Thymus (tissue), 11 donors: ENCODE measurements at regions not wholly inside any gene's neighbourhood (a gene's known extent, or its start where the extent isn't known, plus 50 kb on each side); places are given as distances from the start of the nearest gene placed in this dataset.

Experiments used
- DNase-seq, 9 donors: peaks; one replicate each; pipeline ENCODE4 v3.0.0-alpha.2; 2013; ENCODE audit warnings: low spot score in 9 of 9, low read depth in 6 of 9, missing footprints in 1 of 9
- H3K27ac ChIP-seq, 2 donors: one replicate each; pipeline ENCODE4 v1.5.1; 2013; ENCODE audit warnings: control low read depth in 1 of 2, low read depth in 1 of 2, low read length in 1 of 2, mild to moderate bottlenecking in 1 of 2, moderate library complexity in 1 of 2
- H3K27me3 ChIP-seq, 2 donors: one replicate each; pipeline ENCODE4 v1.5.1; 2013; ENCODE audit warnings: low read length in 1 of 2; ENCODE audit not compliant: control insufficient read depth in 2 of 2, insufficient read depth in 1 of 2
- H3K36me3 ChIP-seq, 2 donors: one replicate each; pipeline ENCODE4 v1.5.1; 2013; ENCODE audit warnings: low read length in 1 of 2, mild to moderate bottlenecking in 1 of 2, moderate library complexity in 1 of 2; ENCODE audit not compliant: control insufficient read depth in 2 of 2, insufficient read depth in 2 of 2
- H3K4me1 ChIP-seq, 2 donors: one replicate each; pipeline ENCODE4 v1.5.1; 2013; ENCODE audit warnings: low read length in 2 of 2; ENCODE audit not compliant: control insufficient read depth in 2 of 2, insufficient read depth in 2 of 2
- H3K4me3 ChIP-seq, 2 donors: one replicate each; pipeline ENCODE4 v1.5.1; 2013; ENCODE audit warnings: low read length in 2 of 2, control low read depth in 1 of 2, mild to moderate bottlenecking in 1 of 2
- H3K9me3 ChIP-seq, 2 donors: one replicate each; pipeline ENCODE4 v1.5.1; 2013; ENCODE audit warnings: low read length in 1 of 2, mild to moderate bottlenecking in 1 of 2; ENCODE audit not compliant: control insufficient read depth in 2 of 2, insufficient read depth in 1 of 2
- WGBS: extraction: QIAGEN DNeasy Blood & Tissue Kit; methylation state at CpG from one replicate; pipeline ENCODE4 v1.1.7; 2013; 5-methylcytosine and 5-hydroxymethylcytosine counted together
- donor health status: healthy.

GRCh38 chr22:48744967-48745841, 1082.5 kb downstream of the BRD1 start:
- H3K9me3 ChIP-seq, result peaks cover 0 to 1% of the 10 kb centered on the region in 2 donors
- H3K27me3 ChIP-seq, result no peaks in the 10 kb centered on the region
- H3K4me1 ChIP-seq, result no peaks in the 10 kb centered on the region
- H3K36me3 ChIP-seq, result no peaks in the 10 kb centered on the region
- no peak overlapping the region for H3K27ac ChIP-seq
- no peak overlapping the region for H3K4me3 ChIP-seq
- no peak for DNase-seq
- 96% methylated on average over 40 of the region's 40 CpGs for WGBS

DNA sequence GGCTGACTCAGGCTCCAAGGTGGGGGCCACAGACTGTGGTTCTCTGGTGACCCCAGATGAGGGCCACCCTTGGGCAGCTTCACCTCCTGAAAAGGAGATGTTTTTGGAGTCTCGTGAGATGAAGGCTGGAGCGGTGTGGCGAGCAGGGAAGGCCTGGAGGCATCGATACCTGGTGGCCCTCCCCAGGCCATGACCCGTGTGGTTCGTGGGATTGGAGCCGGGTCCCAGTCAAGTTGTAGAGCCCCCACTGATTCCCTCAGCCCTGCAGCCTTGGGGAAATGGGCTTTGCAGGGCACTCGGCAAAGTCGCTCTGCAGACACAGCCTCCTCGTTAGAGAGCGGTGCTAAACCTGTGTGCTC, 1083.4 kb downstream of the BRD1 start:
- no peaks in the 10 kb centered on the region for H3K36me3 ChIP-seq
- H3K4me1 ChIP-seq, result no peaks in the 10 kb centered on the region
- H3K27me3 ChIP-seq, result no peaks in the 10 kb centered on the region
- H3K4me3 ChIP-seq, result no peak overlapping the region
- no peak for DNase-seq
- 95% methylated on average over 11 of the region's 11 CpGs for WGBS
- peaks cover 0 to 1% of the 10 kb centered on the region in 2 donors for H3K9me3 ChIP-seq
- H3K27ac ChIP-seq, result no peak overlapping the region

GRCh38 chr22:48743601-48744282, 1083.9 kb downstream of the BRD1 start:
- Histone ChIP-seq H3K4me1 (no peaks in the 10 kb centered on the region), H3K4me3 (no peak overlapping the region), H3K27ac (no peak overlapping the region), H3K36me3 (no peaks in the 10 kb centered on the region), H3K27me3 (no peaks in the 10 kb centered on the region), H3K9me3 (peaks cover 0 to 1% of the 10 kb centered on the region in 2 donors)
- DNase-seq, result no peak
- WGBS, result 93% methylated on average over 32 of the region's 32 CpGs

- no peaks in the 10 kb centered on the region for H3K36me3 ChIP-seq
- no peak overlapping the region for H3K27ac ChIP-seq
- no peaks in the 10 kb centered on the region for H3K27me3 ChIP-seq
- 95% methylated on average over 39 of the region's 39 CpGs for WGBS
- no peak for DNase-seq
- peaks cover 0 to 1% of the 10 kb centered on the region in 2 donors for H3K9me3 ChIP-seq
- H3K4me3 ChIP-seq, result no peak overlapping the region
- no peaks in the 10 kb centered on the region for H3K4me1 ChIP-seq
Measured at GRCh38 chr22:48742556-48743343, 1084.9 kb downstream of the BRD1 start.

DNA sequence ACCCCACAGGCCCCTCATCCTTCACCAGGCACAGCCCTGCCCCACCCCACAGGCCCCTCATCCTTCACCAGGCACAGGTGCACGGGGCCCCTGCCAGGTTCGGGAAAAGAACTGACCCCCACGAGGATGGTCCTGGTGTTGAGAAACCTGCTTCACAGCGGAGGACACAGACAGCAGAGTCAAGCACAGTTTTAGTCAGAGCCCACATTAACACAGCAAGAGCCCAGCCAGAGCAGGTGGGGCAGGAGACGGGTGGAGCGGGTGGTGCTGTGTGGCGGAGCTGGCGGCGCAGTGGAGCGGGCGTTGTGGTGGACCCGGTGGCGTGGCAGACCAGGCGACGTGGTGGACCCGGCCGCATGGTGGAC, 1085.5 kb downstream of the BRD1 start:
- Histone ChIP-seq H3K4me1 (no peaks in the 10 kb centered on the region), H3K27ac (no peak overlapping the region), H3K9me3 (peaks cover 0 to 1% of the 10 kb centered on the region in 2 donors), H3K4me3 (no peak overlapping the region), H3K27me3 (no peaks in the 10 kb centered on the region), H3K36me3 (no peaks in the 10 kb centered on the region)
- 97% methylated on average over 17 of the region's 17 CpGs for WGBS
- DNase-seq, result no peak

DNA sequence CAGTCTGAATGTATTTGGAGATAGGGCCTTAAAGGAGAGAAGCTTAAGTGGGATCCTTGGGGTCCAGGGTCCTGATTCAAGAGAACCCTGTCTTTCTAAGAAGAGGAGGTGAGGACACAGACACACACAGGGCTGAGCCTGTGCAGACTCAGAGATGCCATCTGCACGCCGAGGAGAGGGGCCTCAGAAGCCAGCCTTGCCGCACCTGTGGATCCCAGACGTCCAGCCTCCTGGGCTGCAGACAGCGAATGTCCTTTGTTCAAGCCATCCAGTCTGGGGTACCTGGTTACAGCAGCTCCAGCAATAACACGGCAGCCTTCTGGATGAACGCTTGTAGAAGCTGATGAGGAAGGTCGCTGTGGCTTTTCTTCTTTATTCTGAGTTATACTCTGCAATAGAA, 1086.1 kb downstream of the BRD1 start:
- H3K9me3 ChIP-seq, result peaks cover 0 to 1% of the 10 kb centered on the region in 2 donors
- H3K4me3 ChIP-seq, result no peak overlapping the region
- no peak overlapping the region for H3K27ac ChIP-seq
- H3K27me3 ChIP-seq, result no peaks in the 10 kb centered on the region
- no peaks in the 10 kb centered on the region for H3K4me1 ChIP-seq
- no peak for DNase-seq
- no peaks in the 10 kb centered on the region for H3K36me3 ChIP-seq
- WGBS, result 97% methylated on average over 8 of the region's 8 CpGs

GRCh38 chr22:48740731-48741405, 1086.8 kb downstream of the BRD1 start:
- H3K36me3 ChIP-seq, result no peaks in the 10 kb centered on the region
- no peak overlapping the region for H3K27ac ChIP-seq
- no peaks in the 10 kb centered on the region for H3K27me3 ChIP-seq
- WGBS, result 94% methylated on average over 31 of the region's 31 CpGs
- DNase-seq, result no peak
- H3K4me1 ChIP-seq, result no peaks in the 10 kb centered on the region
- no peak overlapping the region for H3K4me3 ChIP-seq
- peaks cover 0 to 1% of the 10 kb centered on the region in 2 donors for H3K9me3 ChIP-seq

- Histone ChIP-seq H3K4me3 (no peak overlapping the region), H3K9me3 (peaks cover 0 to 1% of the 10 kb centered on the region in 2 donors), H3K27ac (no peak overlapping the region), H3K4me1 (no peaks in the 10 kb centered on the region), H3K27me3 (no peaks in the 10 kb centered on the region), H3K36me3 (no peaks in the 10 kb centered on the region)
- WGBS, result 87% methylated on average over 21 of the region's 21 CpGs
- no peak for DNase-seq
Measured at GRCh38 chr22:48740086-48740730, 1087.5 kb downstream of the BRD1 start.
